ENCODE measurements at regions not wholly inside any gene's neighbourhood (a gene's known extent, or its start where the extent isn't known, plus 50 kb on each side); places are given as distances from the start of the nearest gene placed in this dataset.

- Mint-ChIP-seq H3K4me1 (no peaks in the 10 kb centered on the region), H3K27ac (no peak overlapping the region)
Measured at GRCh38 chr5:164431634-164432304, 926.4 kb downstream of the MAT2B start.

DNA sequence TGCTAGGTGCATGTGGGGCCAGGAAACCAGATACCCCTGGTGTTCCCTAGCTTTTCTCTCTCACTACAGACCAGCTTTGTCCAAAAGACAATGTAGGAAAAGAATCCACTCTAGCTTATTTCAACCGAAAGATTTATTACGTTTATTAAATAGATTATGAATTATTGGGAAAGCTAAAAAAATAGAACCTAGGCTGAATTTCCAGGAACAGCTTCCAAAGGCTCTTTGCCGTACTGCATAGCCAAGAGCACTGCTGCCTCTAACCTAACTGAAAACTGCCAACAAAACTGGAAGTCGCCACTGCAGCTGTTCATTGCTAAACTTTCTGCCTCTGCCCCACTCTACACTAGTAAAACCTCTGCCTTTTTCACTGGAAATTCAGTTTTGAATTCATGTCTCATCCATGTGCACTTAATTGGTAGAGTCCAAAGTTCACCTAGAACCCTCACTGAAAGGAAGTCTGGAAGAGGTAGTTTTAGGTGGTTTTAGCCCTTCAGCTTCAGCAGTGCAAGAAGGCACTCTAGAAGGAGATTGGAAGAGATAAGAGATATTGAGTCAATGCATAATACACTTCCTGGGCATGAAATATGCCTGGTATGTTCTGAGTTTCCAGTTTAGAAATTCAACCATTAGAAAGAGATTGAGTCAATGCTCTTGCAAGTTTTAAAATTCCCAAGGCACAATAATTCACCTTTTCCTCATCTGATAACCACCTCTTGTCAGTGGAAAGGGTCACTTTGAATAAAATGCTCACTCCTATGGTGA is 927.9 kb downstream of the MAT2B start:
- Mint-ChIP-seq H3K27me3 (no peaks in the 10 kb centered on the region), H3K4me3 (no peak overlapping the region), H3K36me3 (no peaks in the 10 kb centered on the region), H3K9me3 (no peaks in the 10 kb centered on the region), H3K4me1 (no peaks in the 10 kb centered on the region), H3K27ac (no peak overlapping the region)

More at GRCh38 chr5:164431634-164432304, 926.4 kb downstream of the MAT2B start:
- H3K36me3 Mint-ChIP-seq = no peaks in the 10 kb centered on the region
- H3K9me3 Mint-ChIP-seq = no peaks in the 10 kb centered on the region
- H3K4me3 Mint-ChIP-seq = no peak overlapping the region
- H3K27me3 Mint-ChIP-seq = no peaks in the 10 kb centered on the region

DNA sequence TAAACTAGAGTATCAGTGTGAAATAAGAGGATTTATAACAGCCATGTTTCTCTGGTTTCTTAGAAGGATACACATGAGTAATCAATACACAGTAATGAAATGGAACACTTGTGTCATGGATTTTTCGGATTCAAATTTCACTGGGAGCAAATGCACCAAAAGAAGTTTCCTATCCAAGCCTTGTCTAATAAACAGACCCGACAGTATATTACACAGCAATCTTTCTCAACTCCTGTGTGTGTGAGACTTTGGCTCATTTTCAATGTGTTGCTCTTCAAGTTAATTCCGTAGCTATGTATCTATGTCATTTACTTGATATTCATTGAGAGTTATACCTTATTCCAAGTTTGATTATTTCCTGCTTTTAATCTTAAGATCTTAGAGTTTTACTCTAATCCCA is 930.2 kb downstream of the MAT2B start:
- H3K36me3 Mint-ChIP-seq = no peaks in the 10 kb centered on the region
- no peak overlapping the region for H3K4me3 Mint-ChIP-seq
- H3K9me3 Mint-ChIP-seq = no peaks in the 10 kb centered on the region
- H3K27ac Mint-ChIP-seq = no peak overlapping the region
- H3K27me3 Mint-ChIP-seq = no peaks in the 10 kb centered on the region
- no peaks in the 10 kb centered on the region for H3K4me1 Mint-ChIP-seq

GRCh38 chr5:164439799-164440198 is 934.4 kb downstream of the MAT2B start:
- Mint-ChIP-seq H3K4me1 (no peaks in the 10 kb centered on the region), H3K9me3 (peaks cover 0 to 3% (median 0%) of the 10 kb centered on the region in 3 donors), H3K4me3 (no peak overlapping the region)

GRCh38 chr5:164449460-164449859 is 944.0 kb downstream of the MAT2B start:
- Mint-ChIP-seq H3K9me3 (peaks cover 0 to 2% (median 0%) of the 10 kb centered on the region in 3 donors), H3K4me1 (no peaks in the 10 kb centered on the region), H3K27me3 (no peaks in the 10 kb centered on the region), H3K36me3 (no peaks in the 10 kb centered on the region), H3K4me3 (no peak overlapping the region), H3K27ac (no peak overlapping the region)

More at GRCh38 chr5:164439799-164440198, 934.4 kb downstream of the MAT2B start:
- H3K36me3 Mint-ChIP-seq = no peaks in the 10 kb centered on the region
- H3K27me3 Mint-ChIP-seq = no peaks in the 10 kb centered on the region
- H3K27ac Mint-ChIP-seq = no peak overlapping the region

GRCh38 chr5:164466033-164466432 is 960.6 kb downstream of the MAT2B start:
- peaks cover 2% of the 10 kb centered on the region for H3K27me3 Mint-ChIP-seq

GRCh38 chr5:164470312-164470711 is 964.9 kb downstream of the MAT2B start:
- peaks cover 0 to 1% (median 0%) of the 10 kb centered on the region in 3 donors for H3K4me1 Mint-ChIP-seq
- H3K4me3 Mint-ChIP-seq = no peak overlapping the region
- peaks cover 1% of the 10 kb centered on the region for H3K36me3 Mint-ChIP-seq
- no peaks in the 10 kb centered on the region for H3K27me3 Mint-ChIP-seq
- no peak overlapping the region for H3K27ac Mint-ChIP-seq
- H3K9me3 Mint-ChIP-seq = no peaks in the 10 kb centered on the region

More at GRCh38 chr5:164466033-164466432, 960.6 kb downstream of the MAT2B start:
- no peaks in the 10 kb centered on the region for H3K36me3 Mint-ChIP-seq
- H3K4me1 Mint-ChIP-seq = peaks cover 0 to 1% (median 0%) of the 10 kb centered on the region in 3 donors
- no peak overlapping the region for H3K4me3 Mint-ChIP-seq
- H3K27ac Mint-ChIP-seq = no peak overlapping the region
- H3K9me3 Mint-ChIP-seq = no peaks in the 10 kb centered on the region

DNA sequence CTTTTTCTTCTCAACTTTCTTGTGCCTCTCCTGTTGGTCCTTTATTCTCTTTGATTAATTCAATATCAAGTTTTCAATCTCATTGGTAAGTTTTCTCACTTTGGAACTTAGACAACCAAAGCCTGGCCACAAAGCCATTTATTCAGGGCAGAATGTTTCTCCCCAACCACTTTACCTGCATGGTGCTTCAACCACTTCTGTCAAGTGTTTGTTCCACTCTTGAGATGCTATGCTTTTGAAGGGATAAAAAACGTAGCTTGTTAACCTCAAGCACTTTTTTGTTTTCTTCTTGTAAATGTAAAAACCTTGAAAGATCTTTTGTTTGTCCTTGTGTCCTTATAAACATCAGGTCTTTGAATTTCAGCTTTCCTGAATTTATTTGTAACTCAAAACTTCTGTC is 966.7 kb downstream of the MAT2B start:
- Mint-ChIP-seq H3K27me3 (no peaks in the 10 kb centered on the region), H3K9me3 (no peaks in the 10 kb centered on the region), H3K36me3 (peaks cover 1% of the 10 kb centered on the region), H3K27ac (no peak overlapping the region), H3K4me3 (no peak overlapping the region), H3K4me1 (peaks cover 0 to 1% (median 0%) of the 10 kb centered on the region in 3 donors)

DNA sequence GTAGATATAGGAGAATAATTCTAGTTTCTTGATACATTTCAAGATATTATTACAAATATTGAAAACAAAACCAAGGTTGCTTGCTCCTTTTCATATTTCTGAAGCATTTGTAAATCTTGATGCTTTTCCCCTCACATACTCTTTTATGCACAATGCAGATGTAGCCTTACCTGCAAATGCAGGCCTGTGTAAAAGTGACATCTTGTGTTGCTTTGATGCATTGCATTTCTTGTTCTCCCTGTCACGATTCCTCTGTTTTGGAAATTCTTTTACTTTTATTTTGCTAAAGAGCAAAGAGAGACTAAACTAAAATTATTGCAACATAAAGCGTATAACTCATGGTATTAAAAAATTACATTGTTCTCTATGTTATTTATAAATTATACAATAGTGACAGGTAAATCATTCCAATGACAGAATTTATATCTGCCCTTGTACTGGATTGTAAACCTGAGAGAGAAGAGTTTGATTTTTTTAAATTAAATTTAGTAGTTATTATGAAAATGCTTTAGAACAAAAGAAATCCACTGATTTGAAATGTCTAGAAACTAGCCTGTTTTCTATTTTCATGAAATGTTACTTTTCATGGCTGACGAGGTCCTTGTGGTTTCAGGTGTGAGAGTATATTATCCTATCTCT is 970.0 kb downstream of the MAT2B start:
- Mint-ChIP-seq H3K4me1 (no peaks in the 10 kb centered on the region), H3K27ac (no peak overlapping the region), H3K9me3 (no peaks in the 10 kb centered on the region), H3K36me3 (peaks cover 1% of the 10 kb centered on the region), H3K27me3 (no peaks in the 10 kb centered on the region), H3K4me3 (no peak overlapping the region)

- H3K9me3 Mint-ChIP-seq = no peaks in the 10 kb centered on the region
- H3K27ac Mint-ChIP-seq = no peak overlapping the region
- no peaks in the 10 kb centered on the region for H3K36me3 Mint-ChIP-seq
- H3K27me3 Mint-ChIP-seq = no peaks in the 10 kb centered on the region
- no peak overlapping the region for H3K4me3 Mint-ChIP-seq
- H3K4me1 Mint-ChIP-seq = no peaks in the 10 kb centered on the region
Measured at GRCh38 chr5:164481270-164481669, 975.9 kb downstream of the MAT2B start.

DNA sequence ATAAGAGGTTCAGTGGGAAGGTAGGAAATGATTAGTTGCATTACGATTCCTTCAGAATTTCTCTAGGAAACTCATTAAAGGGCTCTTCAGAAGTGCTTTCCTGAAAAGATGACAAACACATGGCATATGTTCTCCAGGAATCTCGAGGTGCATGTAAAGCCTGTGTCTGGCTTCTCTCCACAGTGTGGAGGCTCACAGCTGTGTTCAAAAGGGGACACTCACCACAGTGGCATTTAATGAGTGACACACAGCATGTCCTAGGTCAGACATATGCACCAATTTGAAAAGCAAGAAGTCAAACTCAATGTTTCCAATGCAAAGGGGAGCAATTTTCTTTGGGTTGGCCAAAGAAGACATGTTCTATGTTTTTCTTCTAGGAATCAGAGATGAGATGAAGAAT is 976.9 kb downstream of the MAT2B start:
- Mint-ChIP-seq H3K4me1 (no peaks in the 10 kb centered on the region), H3K9me3 (no peaks in the 10 kb centered on the region)

GRCh38 chr5:164484948-164485347 is 979.5 kb downstream of the MAT2B start:
- Mint-ChIP-seq H3K27me3 (no peaks in the 10 kb centered on the region), H3K4me1 (no peaks in the 10 kb centered on the region), H3K27ac (no peak overlapping the region), H3K4me3 (no peak overlapping the region), H3K9me3 (no peaks in the 10 kb centered on the region), H3K36me3 (no peaks in the 10 kb centered on the region)

More for the DNA sequence above, 976.9 kb downstream of the MAT2B start:
- Mint-ChIP-seq H3K27ac (no peak overlapping the region), H3K36me3 (no peaks in the 10 kb centered on the region), H3K4me3 (no peak overlapping the region), H3K27me3 (no peaks in the 10 kb centered on the region)

GRCh38 chr5:164487939-164488338 is 982.5 kb downstream of the MAT2B start:
- Mint-ChIP-seq H3K27ac (no peak overlapping the region), H3K9me3 (no peaks in the 10 kb centered on the region), H3K4me3 (no peak overlapping the region), H3K27me3 (no peaks in the 10 kb centered on the region), H3K4me1 (no peaks in the 10 kb centered on the region), H3K36me3 (no peaks in the 10 kb centered on the region)

- H3K4me3 Mint-ChIP-seq = no peak overlapping the region
- no peak overlapping the region for H3K27ac Mint-ChIP-seq
- no peaks in the 10 kb centered on the region for H3K4me1 Mint-ChIP-seq
- no peaks in the 10 kb centered on the region for H3K27me3 Mint-ChIP-seq
- no peaks in the 10 kb centered on the region for H3K36me3 Mint-ChIP-seq
- H3K9me3 Mint-ChIP-seq = no peaks in the 10 kb centered on the region
Measured at GRCh38 chr5:164497311-164498064, 992.1 kb downstream of the MAT2B start.

GRCh38 chr5:164498438-164498837 is 993.0 kb downstream of the MAT2B start:
- no peak overlapping the region for H3K27ac Mint-ChIP-seq
- no peaks in the 10 kb centered on the region for H3K9me3 Mint-ChIP-seq
- no peaks in the 10 kb centered on the region for H3K4me1 Mint-ChIP-seq
- H3K36me3 Mint-ChIP-seq = no peaks in the 10 kb centered on the region
- H3K27me3 Mint-ChIP-seq = no peaks in the 10 kb centered on the region
- H3K4me3 Mint-ChIP-seq = no peak overlapping the region

Data from IgD-negative memory B cell (primary cell).